Loucy (cell line): ENCODE measurements at regions not wholly inside any gene's neighbourhood (a gene's known extent, or its start where the extent isn't known, plus 50 kb on each side); places are given as distances from the start of the nearest gene placed in this dataset.

Source experiments
- H2AFZ ChIP-seq: fragments of 200-600 bp; sonication (generic); 2 replicates; pipeline ENCODE4 v1.6.0; 2016; ENCODE audit warnings: antibody characterized with exemption, mild to moderate bottlenecking, low read length, moderate library complexity
- H3F3A ChIP-seq: fragments of 200-600 bp; 2 replicates; pipeline ENCODE4 v1.6.0; 2016; ENCODE audit warnings: antibody characterized with exemption, low read depth, mild to moderate bottlenecking
- H3K27me3 ChIP-seq: fragments of 200-600 bp; sonication (generic); 2 replicates; pipeline ENCODE4 v1.6.1; 2014; ENCODE audit warnings: low read length, mild to moderate bottlenecking; ENCODE audit not compliant: insufficient read depth, poor library complexity, severe bottlenecking
- H3K36me3 ChIP-seq: fragments of 200-600 bp; sonication (generic); 2 replicates; pipeline ENCODE4 v1.6.1; 2016; ENCODE audit warnings: low read length; ENCODE audit not compliant: insufficient read depth
- H3K4me1 ChIP-seq: fragments of 200-600 bp; sonication (generic); 2 replicates; pipeline ENCODE4 v1.5.1; 2014; ENCODE audit warnings: low read length, mild to moderate bottlenecking; ENCODE audit not compliant: insufficient read depth, poor library complexity, severe bottlenecking
- H3K4me2 ChIP-seq: fragments of 200-600 bp; sonication (generic); 2 replicates; pipeline ENCODE4 v1.6.0; 2014; ENCODE audit warnings: antibody characterized with exemption, low read length, low read depth, mild to moderate bottlenecking; ENCODE audit not compliant: poor library complexity, severe bottlenecking
- H3K4me3 ChIP-seq: fragments of 200-600 bp; sonication (generic); 2 replicates; pipeline ENCODE4 v1.5.1; 2014; ENCODE audit warnings: low read length, mild to moderate bottlenecking, mixed read lengths; ENCODE audit not compliant: poor library complexity, severe bottlenecking
- H3K79me2 ChIP-seq: fragments of 200-600 bp; sonication (generic); 2 replicates; pipeline ENCODE4 v1.6.1; 2014; ENCODE audit warnings: low read length; ENCODE audit not compliant: insufficient read depth
- H3K9ac ChIP-seq: fragments of 200-600 bp; sonication (generic); 2 replicates; pipeline ENCODE4 v1.6.0; 2014; ENCODE audit warnings: mild to moderate bottlenecking, low read depth, low read length, moderate library complexity; ENCODE audit not compliant: poor library complexity, severe bottlenecking
- H3K9me2 ChIP-seq: fragments of 200-600 bp; sonication (generic); replicated peaks from 2 replicates; pipeline ENCODE4 v1.6.1; 2016; ENCODE audit warnings: low read depth, low read length, mixed read lengths
- H3K9me3 ChIP-seq: fragments of 200-600 bp; sonication (generic); 2 replicates; pipeline ENCODE4 v1.6.1; 2014; ENCODE audit warnings: mild to moderate bottlenecking, antibody characterized with exemption, low read length, low read depth; ENCODE audit not compliant: insufficient read depth
- H4K20me1 ChIP-seq: fragments of 200-600 bp; sonication (generic); 2 replicates; pipeline ENCODE4 v1.6.0; 2014; ENCODE audit warnings: antibody characterized with exemption, low read length, mild to moderate bottlenecking; ENCODE audit not compliant: insufficient read depth, poor library complexity, severe bottlenecking
- CTCF ChIP-seq: fragments of 200-600 bp; sonication (generic); conservative IDR thresholded peaks from 2 replicates; pipeline ENCODE4 v1.5.1; 2014; ENCODE audit warnings: mild to moderate bottlenecking, antibody characterized with exemption, low read length
- EZH2phosphoT487 ChIP-seq: fragments of 200-600 bp; IDR thresholded peaks from 2 replicates; pipeline ENCODE4 v1.6.1; 2018; ENCODE audit warnings: antibody characterized with exemption, mild to moderate bottlenecking, moderate library complexity, borderline replicate concordance

GRCh38 chr18:66819235-66819634 is 215.3 kb upstream of the CDH19 start:
- Histone ChIP-seq H3K36me3 (no peaks in the 10 kb centered on the region), H3K79me2 (no peaks in the 10 kb centered on the region), H3K4me3 (no peak overlapping the region), H3K27me3 (no peaks in the 10 kb centered on the region), H3F3A (no peaks in the 10 kb centered on the region), H3K9me3 (no peaks in the 10 kb centered on the region), H3K9me2 (no peaks in the 10 kb centered on the region; the same call in 1 of the 2 replicates), H4K20me1 (no peaks in the 10 kb centered on the region), H3K9ac (no peak overlapping the region), H2AFZ (no peak overlapping the region), H3K4me2 (no peak overlapping the region), H3K4me1 (no peaks in the 10 kb centered on the region)
- TF ChIP-seq CTCF (0 out of 2 replicates have a peak, but pooled peaks have one; percentile 24), EZH2phosphoT487 (no peak)

GRCh38 chr18:66813138-66813537 is 209.2 kb upstream of the CDH19 start:
- Histone ChIP-seq H3K9ac (no peak overlapping the region), H3K79me2 (no peaks in the 10 kb centered on the region), H3K9me3 (no peaks in the 10 kb centered on the region), H2AFZ (no peak overlapping the region), H3K9me2 (no peaks in the 10 kb centered on the region; the same call in 1 of the 2 replicates), H3F3A (no peaks in the 10 kb centered on the region), H3K4me2 (no peak overlapping the region), H3K36me3 (no peaks in the 10 kb centered on the region), H4K20me1 (no peaks in the 10 kb centered on the region), H3K27me3 (no peaks in the 10 kb centered on the region), H3K4me1 (no peaks in the 10 kb centered on the region), H3K4me3 (no peak overlapping the region)
- TF ChIP-seq EZH2phosphoT487 (no peak), CTCF (no peak)

- no peaks in the 10 kb centered on the region for H4K20me1 ChIP-seq
- TF ChIP-seq CTCF (no peak), EZH2phosphoT487 (no peak)
- no peaks in the 10 kb centered on the region for H3K27me3 ChIP-seq
- H3K36me3 ChIP-seq = no peaks in the 10 kb centered on the region
- H3K4me1 ChIP-seq = no peaks in the 10 kb centered on the region
- H3K4me2 ChIP-seq = no peak overlapping the region
- H3F3A ChIP-seq = no peaks in the 10 kb centered on the region
- H3K4me3 ChIP-seq = no peak overlapping the region
- H3K9me3 ChIP-seq = no peaks in the 10 kb centered on the region
- no peaks in the 10 kb centered on the region for H3K79me2 ChIP-seq
- no peak overlapping the region for H3K9ac ChIP-seq
- H3K9me2 ChIP-seq = no peaks in the 10 kb centered on the region
- no peak overlapping the region for H2AFZ ChIP-seq
Observed at GRCh38 chr18:66795051-66795450, 191.2 kb upstream of the CDH19 start.
